GM12878 (cell line): ENCODE measurements at regions not wholly inside any gene's neighbourhood (a gene's known extent, or its start where the extent isn't known, plus 50 kb on each side); places are given as distances from the start of the nearest gene placed in this dataset.

Experiments
- ATAC-seq: fragments of 200-7000 bp; cut with Tn5 transposase; 3 replicates; pipeline ENCODE4 v1.9.1; 2020; ENCODE audit warnings: mild to moderate bottlenecking, moderate library complexity
- BruUV-seq: library from RNA; stranded (reverse); fragments of 400-500 nt; replicated peaks from 2 replicates; lab custom pipeline; 2021; lab: Mats Ljungman, UMichigan
- CTCF ChIA-PET: fragments of 300-600 bp; sonication (Branson Sonifier 250); formaldehyde crosslinking; extraction: SDS; loops from one replicate; lab custom pipeline; 2021; ENCODE audit warnings: inconsistent platforms; lab: Yijun Ruan, JAX
- POLR2A ChIA-PET: fragments of 350-600 bp; formaldehyde crosslinking; extraction: SDS; loops from one replicate; lab custom pipeline; 2021; ENCODE audit warnings: inconsistent platforms; lab: Charles Lee
- RAD21 ChIA-PET: fragments of 300-600 bp; sonication (Branson Sonifier 250); formaldehyde crosslinking; loops from one replicate; lab custom pipeline; 2023; ENCODE audit warnings: antibody characterized with exemption; ENCODE audit not compliant: unreplicated experiment; lab: Charles Lee
- SMC1A ChIA-PET: fragments of 300-600 bp; sonication (Branson Sonifier 250); formaldehyde crosslinking; loops from one replicate; lab custom pipeline; 2023; ENCODE audit not compliant: unreplicated experiment, uncharacterized antibody; lab: Charles Lee
- DNase-seq: peaks from one replicate; pipeline ENCODE4 v3.0.0-alpha.2; 2011; ENCODE audit warnings: low read depth, low spot score
- FAIRE-seq: peaks from 3 replicates; lab custom pipeline; 2011; peaks lifted over from hg19 to GRCh38; lab: Jason Lieb, UNC
- H2AFZ ChIP-seq: 2 replicates; pipeline ENCODE4 v1.6.0; 2011; ENCODE audit warnings: low read depth, low read length, control low read depth; ENCODE audit not compliant: control insufficient read depth
- H3K27ac ChIP-seq: 2 replicates; pipeline ENCODE4 v1.5.1; 2011; ENCODE audit warnings: control low read depth; ENCODE audit not compliant: control insufficient read depth, insufficient read depth
- H3K27me3 ChIP-seq, 2 experiments: replicated peaks in 1 of 2; 2 replicates each; pipeline versions ENCODE4 v1.6.0 to v1.6.1; 2011; ENCODE audit warnings: low read length in 1 of 2; ENCODE audit not compliant: control insufficient read depth in 2 of 2, insufficient read depth in 2 of 2
- H3K36me3 ChIP-seq, 2 experiments: 2 replicates each; pipeline ENCODE4 v1.5.1; 2011; ENCODE audit warnings: low read length in 1 of 2; ENCODE audit not compliant: control insufficient read depth in 2 of 2, insufficient read depth in 2 of 2
- H3K4me1 ChIP-seq: 2 replicates; pipeline ENCODE4 v1.6.1; 2011; ENCODE audit warnings: mild to moderate bottlenecking, low read length, moderate library complexity, mixed read lengths; ENCODE audit not compliant: control insufficient read depth, insufficient read depth
- H3K4me2 ChIP-seq: 2 replicates; pipeline ENCODE4 v1.6.0; 2011; ENCODE audit warnings: control low read depth; ENCODE audit not compliant: control insufficient read depth, insufficient read depth
- H3K4me3 ChIP-seq: fragments of 200-600 bp; sonication (generic); 2 replicates; pipeline ENCODE4 v1.5.1; 2016
- H3K79me2 ChIP-seq: 2 replicates; pipeline ENCODE4 v1.6.0; 2011; ENCODE audit warnings: low read length; ENCODE audit not compliant: control insufficient read depth, insufficient read depth
- H3K9ac ChIP-seq: 2 replicates; pipeline ENCODE4 v1.8.0; 2011; ENCODE audit warnings: low read length, control low read depth, mixed read lengths; ENCODE audit not compliant: control insufficient read depth, insufficient read depth
- H3K9me3 ChIP-seq: replicated peaks from 3 replicates; pipeline ENCODE4 v1.5.1; 2011; ENCODE audit warnings: mild to moderate bottlenecking, low read length; ENCODE audit not compliant: control insufficient read depth, insufficient read depth
- H4K20me1 ChIP-seq: 2 replicates; pipeline ENCODE4 v1.6.0; 2011; ENCODE audit not compliant: control insufficient read depth, insufficient read depth
- CBX5 ChIP-seq: sonication (generic); IDR thresholded peaks from 2 replicates; pipeline ENCODE4 v1.6.1; 2016; ENCODE audit warnings: low read depth, moderate library complexity, mild to moderate bottlenecking, inconsistent platforms
- HCFC1 ChIP-seq: fragments of 150-350 bp; IDR thresholded peaks from 2 replicates; pipeline ENCODE4 v1.6.1; 2014; ENCODE audit warnings: low read length
- IRF4 ChIP-seq: IDR thresholded peaks from 2 replicates; pipeline ENCODE4 v1.6.1; 2011; ENCODE audit warnings: low read depth, low read length
- MEF2B ChIP-seq: fragments of 450-650 bp; IDR thresholded peaks from 2 replicates; pipeline ENCODE4 v1.6.1; 2018; ENCODE audit warnings: mild to moderate bottlenecking, moderate library complexity; ENCODE audit not compliant: partially characterized antibody, poor library complexity, severe bottlenecking
- NR2C2 ChIP-seq: IDR thresholded peaks from 2 replicates; pipeline ENCODE4 v1.6.1; 2011; ENCODE audit warnings: borderline replicate concordance, low read depth; ENCODE audit not compliant: control insufficient read depth, insufficient read length
- NRF1 ChIP-seq: conservative IDR thresholded peaks from 2 replicates; pipeline ENCODE4 v1.6.1; 2011; ENCODE audit warnings: mild to moderate bottlenecking, low read depth, low read length, improper control_type of control experiment
- RUNX3 ChIP-seq: IDR thresholded peaks from 2 replicates; pipeline ENCODE4 v1.6.1; 2012; ENCODE audit warnings: low read length, inconsistent platforms
- SREBF2 ChIP-seq: IDR thresholded peaks from 2 replicates; pipeline ENCODE4 v1.6.1; 2012; ENCODE audit warnings: mild to moderate bottlenecking, low read length
- ZNF217 ChIP-seq: fragments of 450-650 bp; IDR thresholded peaks from 2 replicates; pipeline ENCODE4 v1.6.1; 2017; ENCODE audit warnings: antibody characterized with exemption, mild to moderate bottlenecking
- WGBS: methylation state at CpG from one replicate; pipeline ENCODE4 v1.1.6; 2016; ENCODE audit warnings: low lambda C conversion rate; ENCODE audit not compliant: insufficient replicate concordance, insufficient coverage; ENCODE audit errors: missing lambda C conversion rate; 5-methylcytosine and 5-hydroxymethylcytosine counted together
- in situ Hi-C: fragments of 300-500 bp; cut with MboI; formaldehyde crosslinking; loops from 9 replicates; pipeline ENCODE4 v1.14.3; 2018; ENCODE audit warnings: mixed read lengths
- intact Hi-C: fragments of 100-400 bp; cut with micrococcal nuclease; formaldehyde crosslinking; loops from one replicate; pipeline ENCODE4 v1.14.2; 2022; ENCODE audit not compliant: unreplicated experiment
- TF ChIP-seq, protein P1 (sequence below): IDR thresholded peaks from 2 replicates; pipeline ENCODE4 v1.6.1; 2012; ENCODE audit warnings: mild to moderate bottlenecking, low read depth, low read length
- TF ChIP-seq, protein P2 (sequence below): fragments of 450-650 bp; formaldehyde crosslinking; IDR thresholded peaks from 2 replicates; pipeline ENCODE4 v1.4.0; 2022; ENCODE audit warnings: mild to moderate bottlenecking, moderate library complexity

GRCh38 chr21:34280389-34280795 lies 83.4 kb upstream of the KCNE2 start:
- no peak for FAIRE-seq

More at GRCh38 chr21:34280389-34280795, 83.4 kb upstream of the KCNE2 start:
- Histone ChIP-seq H3K9me3 (no peaks in the 10 kb centered on the region), H3K27me3 (no peaks in the 10 kb centered on the region; a peak in 1 of 4 replicates), H3K4me2 (no peak overlapping the region), H2AFZ (no peak overlapping the region), H3K27ac (no peak overlapping the region), H3K4me1 (no peaks in the 10 kb centered on the region), H3K9ac (no peak overlapping the region)
- 28% methylated on average over 6 of the region's 6 CpGs for WGBS
- ChIA-PET POLR2A (no interaction called here), CTCF (interaction anchor here (0.6 kb wide), 1 partner anchor 1216 kb away, joined by 3 read pairs; no protein-coding TSS in a partner anchor), SMC1A (no interaction called here)
- BruUV-seq: no TSS peak
- DNase-seq (no peak), ATAC-seq (no peak)
- in situ Hi-C loops: no loop called here
- TF ChIP-seq NRF1 (no peak), SREBF2 (no peak), HCFC1 (no peak), RUNX3 (no peak), IRF4 (no peak), CBX5 (no peak), MEF2B (no peak), ZNF217 (no peak), NR2C2 (no peak)
- TF ChIP-seq, protein P1, sequence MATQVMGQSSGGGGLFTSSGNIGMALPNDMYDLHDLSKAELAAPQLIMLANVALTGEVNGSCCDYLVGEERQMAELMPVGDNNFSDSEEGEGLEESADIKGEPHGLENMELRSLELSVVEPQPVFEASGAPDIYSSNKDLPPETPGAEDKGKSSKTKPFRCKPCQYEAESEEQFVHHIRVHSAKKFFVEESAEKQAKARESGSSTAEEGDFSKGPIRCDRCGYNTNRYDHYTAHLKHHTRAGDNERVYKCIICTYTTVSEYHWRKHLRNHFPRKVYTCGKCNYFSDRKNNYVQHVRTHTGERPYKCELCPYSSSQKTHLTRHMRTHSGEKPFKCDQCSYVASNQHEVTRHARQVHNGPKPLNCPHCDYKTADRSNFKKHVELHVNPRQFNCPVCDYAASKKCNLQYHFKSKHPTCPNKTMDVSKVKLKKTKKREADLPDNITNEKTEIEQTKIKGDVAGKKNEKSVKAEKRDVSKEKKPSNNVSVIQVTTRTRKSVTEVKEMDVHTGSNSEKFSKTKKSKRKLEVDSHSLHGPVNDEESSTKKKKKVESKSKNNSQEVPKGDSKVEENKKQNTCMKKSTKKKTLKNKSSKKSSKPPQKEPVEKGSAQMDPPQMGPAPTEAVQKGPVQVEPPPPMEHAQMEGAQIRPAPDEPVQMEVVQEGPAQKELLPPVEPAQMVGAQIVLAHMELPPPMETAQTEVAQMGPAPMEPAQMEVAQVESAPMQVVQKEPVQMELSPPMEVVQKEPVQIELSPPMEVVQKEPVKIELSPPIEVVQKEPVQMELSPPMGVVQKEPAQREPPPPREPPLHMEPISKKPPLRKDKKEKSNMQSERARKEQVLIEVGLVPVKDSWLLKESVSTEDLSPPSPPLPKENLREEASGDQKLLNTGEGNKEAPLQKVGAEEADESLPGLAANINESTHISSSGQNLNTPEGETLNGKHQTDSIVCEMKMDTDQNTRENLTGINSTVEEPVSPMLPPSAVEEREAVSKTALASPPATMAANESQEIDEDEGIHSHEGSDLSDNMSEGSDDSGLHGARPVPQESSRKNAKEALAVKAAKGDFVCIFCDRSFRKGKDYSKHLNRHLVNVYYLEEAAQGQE: no peak
- TF ChIP-seq, protein P2, sequence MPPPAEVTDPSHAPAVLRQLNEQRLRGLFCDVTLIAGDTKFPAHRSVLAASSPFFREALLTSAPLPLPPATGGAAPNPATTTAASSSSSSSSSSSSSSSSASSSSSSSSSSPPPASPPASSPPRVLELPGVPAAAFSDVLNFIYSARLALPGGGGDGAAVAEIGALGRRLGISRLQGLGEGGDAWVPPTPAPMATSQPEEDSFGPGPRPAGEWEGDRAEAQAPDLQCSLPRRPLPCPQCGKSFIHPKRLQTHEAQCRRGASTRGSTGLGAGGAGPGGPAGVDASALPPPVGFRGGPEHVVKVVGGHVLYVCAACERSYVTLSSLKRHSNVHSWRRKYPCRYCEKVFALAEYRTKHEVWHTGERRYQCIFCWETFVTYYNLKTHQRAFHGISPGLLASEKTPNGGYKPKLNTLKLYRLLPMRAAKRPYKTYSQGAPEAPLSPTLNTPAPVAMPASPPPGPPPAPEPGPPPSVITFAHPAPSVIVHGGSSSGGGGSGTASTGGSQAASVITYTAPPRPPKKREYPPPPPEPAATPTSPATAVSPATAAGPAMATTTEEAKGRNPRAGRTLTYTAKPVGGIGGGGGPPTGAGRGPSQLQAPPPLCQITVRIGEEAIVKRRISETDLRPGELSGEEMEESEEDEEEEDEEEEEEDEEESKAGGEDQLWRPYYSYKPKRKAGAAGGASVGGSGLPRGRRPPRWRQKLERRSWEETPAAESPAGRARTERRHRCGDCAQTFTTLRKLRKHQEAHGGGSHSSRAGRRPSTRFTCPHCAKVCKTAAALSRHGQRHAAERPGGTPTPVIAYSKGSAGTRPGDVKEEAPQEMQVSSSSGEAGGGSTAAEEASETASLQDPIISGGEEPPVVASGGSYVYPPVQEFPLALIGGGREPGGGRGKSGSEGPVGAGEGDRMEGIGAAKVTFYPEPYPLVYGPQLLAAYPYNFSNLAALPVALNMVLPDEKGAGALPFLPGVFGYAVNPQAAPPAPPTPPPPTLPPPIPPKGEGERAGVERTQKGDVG (CRISPR knock-in tag): no peak
- TF ChIP-seq, all 136 proteins: peak for 0
- Histone ChIP-seq H3K36me3 (no peaks in the 10 kb centered on the region), H3K4me3 (no peak overlapping the region), H4K20me1 (no peaks in the 10 kb centered on the region), H3K79me2 (no peaks in the 10 kb centered on the region)
- intact Hi-C loops: no loop called here
- RAD21 ChIA-PET: no interaction called here
